Fibroblast of mammary gland (primary cell): ENCODE measurements at regions not wholly inside any gene's neighbourhood (a gene's known extent, or its start where the extent isn't known, plus 50 kb on each side); places are given as distances from the start of the nearest gene placed in this dataset.

Experiments
- DNase-seq: peaks from one replicate; pipeline ENCODE4 v3.0.0-alpha.2; 2010; ENCODE audit warnings: low read depth
- H3K4me3 ChIP-seq: 2 replicates; pipeline ENCODE4 v1.5.1; 2011; ENCODE audit warnings: low read depth, mild to moderate bottlenecking, low read length, moderate library complexity; ENCODE audit not compliant: control insufficient read depth
- CTCF ChIP-seq: conservative IDR thresholded peaks from 2 replicates; pipeline ENCODE4 v1.5.1; 2011; ENCODE audit warnings: low read depth, low read length, inconsistent platforms; ENCODE audit not compliant: control insufficient read depth, insufficient read depth

- no peak overlapping the region for H3K4me3 ChIP-seq
- DNase-seq: peak; percentile 74
- no peak for TF ChIP-seq CTCF
These were observed 108.9 kb upstream of the FAM3C start for GRCh38 chr7:121505021-121505420.

- DNase-seq: peak; percentile 87
- no peak overlapping the region for H3K4me3 ChIP-seq
- no peak for TF ChIP-seq CTCF
These were observed 108.4 kb upstream of the FAM3C start for GRCh38 chr7:121504482-121504881.

GRCh38 chr7:121503730-121504129 lies 107.6 kb upstream of the FAM3C start:
- TF ChIP-seq CTCF: no peak
- no peak for DNase-seq
- no peak overlapping the region for H3K4me3 ChIP-seq

- DNase-seq: no peak
- H3K4me3 ChIP-seq: no peak overlapping the region
- no peak for TF ChIP-seq CTCF
These were observed 106.9 kb upstream of the FAM3C start for GRCh38 chr7:121503039-121503438.

GRCh38 chr7:121501566-121501965 lies 105.5 kb upstream of the FAM3C start:
- DNase-seq: no peak
- H3K4me3 ChIP-seq: no peak overlapping the region
- TF ChIP-seq CTCF: no peak

- no peak for TF ChIP-seq CTCF
- no peak for DNase-seq
- H3K4me3 ChIP-seq: no peak overlapping the region
These were observed 104.4 kb upstream of the FAM3C start for GRCh38 chr7:121500360-121501058.

GRCh38 chr7:121499624-121500023 lies 103.5 kb upstream of the FAM3C start:
- DNase-seq: no peak
- H3K4me3 ChIP-seq: no peak overlapping the region
- no peak for TF ChIP-seq CTCF
